GM19467 (cell line): ENCODE measurements at regions not wholly inside any gene's neighbourhood (a gene's known extent, or its start where the extent isn't known, plus 50 kb on each side); places are given as distances from the start of the nearest gene placed in this dataset.
"Not testable (repeated sequence)": the region's sequence is repeated elsewhere in the genome, so short reads cannot be mapped to it uniquely, and the experiment has no call there.

Source experiments
- ATAC-seq: cut with Tn5 transposase; IDR thresholded peaks from one replicate; pipeline ENCODE4 v1.9.1; 2021; ENCODE audit warnings: mild to moderate bottlenecking, moderate library complexity; ENCODE audit not compliant: unreplicated experiment

GRCh38 chr6:40888456-40888990, 150.5 kb downstream of the UNC5CL start:
- no peak for ATAC-seq

- no peak for ATAC-seq
Measured at GRCh38 chr6:40887792-40888340, 151.2 kb downstream of the UNC5CL start.

GRCh38 chr6:40887079-40887791, 151.8 kb downstream of the UNC5CL start:
- no peak for ATAC-seq

DNA sequence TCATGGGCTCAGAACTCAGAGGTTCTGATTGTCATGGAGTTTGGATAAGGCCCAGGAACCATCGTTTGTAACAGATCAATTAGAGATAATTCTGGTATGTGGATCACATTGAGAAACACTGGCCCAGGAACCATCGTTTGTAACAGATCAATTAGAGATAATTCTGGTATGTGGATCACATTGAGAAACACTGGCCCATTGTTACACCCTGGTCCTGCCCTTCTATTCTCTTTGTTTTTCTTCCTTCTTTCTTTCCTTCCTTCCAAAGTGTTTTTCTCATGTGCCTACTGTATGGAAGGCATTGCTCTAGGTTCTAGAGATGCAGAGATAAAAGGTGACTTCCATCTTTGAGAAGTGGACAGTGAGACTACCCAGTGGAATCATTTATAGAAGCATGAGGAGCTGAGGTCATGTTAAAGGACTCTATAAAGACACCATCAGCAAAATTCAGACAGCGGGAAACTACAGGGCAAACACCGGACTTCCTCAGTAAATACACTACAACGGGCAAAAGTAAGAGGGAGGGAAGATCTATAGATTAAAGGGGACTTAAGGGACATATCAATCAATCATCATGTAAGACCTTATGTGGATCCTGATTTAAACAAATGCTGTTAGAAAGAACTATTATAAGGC, 153.8 kb downstream of the UNC5CL start:
- ATAC-seq: no peak

- ATAC-seq: no peak
Measured at GRCh38 chr6:40882323-40882997, 156.6 kb downstream of the UNC5CL start.

DNA sequence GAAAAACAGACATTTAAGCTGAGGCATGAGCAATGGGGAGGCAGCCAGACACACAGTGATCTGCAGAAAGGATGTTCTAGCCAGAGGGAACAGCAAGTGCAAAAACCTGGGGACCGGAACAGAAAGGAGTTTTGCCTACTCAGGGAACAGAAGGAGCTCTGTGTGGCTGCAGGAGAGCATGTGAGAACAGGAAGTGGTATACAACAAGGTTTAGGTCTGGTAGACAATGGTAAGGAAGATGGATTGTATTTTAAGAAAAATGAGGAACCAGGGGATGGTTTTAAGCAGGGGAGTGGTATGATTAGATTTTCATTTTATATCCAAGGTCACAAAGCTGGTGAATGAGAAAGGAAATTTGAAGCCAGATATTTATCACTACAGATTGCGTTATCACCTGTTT, 157.5 kb downstream of the UNC5CL start:
- no peak for ATAC-seq

DNA sequence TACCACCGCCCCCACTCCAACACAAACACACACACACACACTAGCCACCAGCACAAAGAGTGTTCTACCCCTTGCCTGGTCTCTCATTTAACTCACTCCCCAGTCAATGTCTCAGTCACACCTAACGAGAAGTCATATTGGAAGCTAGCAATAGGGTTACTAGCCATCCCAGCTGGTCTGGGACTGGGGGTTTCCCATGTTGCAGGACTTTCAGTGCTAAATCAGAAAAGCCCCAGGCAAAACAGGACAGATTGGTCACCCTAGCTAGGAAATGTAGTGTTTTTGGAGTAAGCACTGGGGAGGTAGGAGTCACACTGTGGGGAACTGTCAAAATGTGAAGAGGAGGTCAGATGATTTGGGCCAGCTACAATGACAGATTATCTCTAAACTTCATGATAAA, 158.1 kb downstream of the UNC5CL start:
- no peak for ATAC-seq

DNA sequence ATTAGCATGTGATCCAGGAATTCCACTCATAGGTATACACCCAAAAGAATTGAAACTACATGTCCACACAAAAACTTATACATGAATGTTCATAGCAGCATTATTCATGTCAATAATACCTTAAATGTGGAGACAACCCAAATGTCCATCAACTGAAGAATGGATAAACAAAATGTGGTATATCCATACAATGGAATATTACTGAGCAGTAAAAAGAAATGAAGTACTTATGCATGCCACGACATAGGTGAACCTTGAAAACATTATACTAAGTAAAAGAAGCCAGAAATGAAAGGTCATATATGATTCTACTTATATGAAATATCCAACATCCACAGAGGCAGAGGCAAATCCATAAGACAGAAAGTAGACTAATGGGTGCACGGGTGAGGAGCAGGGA, 159.9 kb downstream of the UNC5CL start:
- ATAC-seq: no peak

DNA sequence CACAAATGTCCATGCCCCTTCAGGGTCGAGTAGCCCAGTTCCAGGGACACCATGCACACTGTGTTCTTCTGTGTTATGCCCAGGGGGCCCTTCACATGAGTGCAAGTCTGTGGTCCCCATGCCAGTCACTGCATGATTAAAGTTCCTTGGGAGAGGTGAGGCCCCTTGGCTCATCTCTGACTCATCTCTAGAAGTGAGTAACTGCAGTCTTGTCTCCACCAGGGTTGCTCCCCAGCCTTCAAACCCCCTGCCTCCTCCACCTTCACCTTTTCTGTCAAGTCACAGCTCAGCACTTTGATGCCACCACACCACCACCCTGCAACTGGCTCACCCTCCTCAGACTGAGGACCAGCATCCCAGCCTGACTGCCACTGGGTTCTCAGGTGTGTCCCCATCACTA, 161.7 kb downstream of the UNC5CL start:
- no peak for ATAC-seq

GRCh38 chr6:40876336-40876735, 162.7 kb downstream of the UNC5CL start:
- ATAC-seq: no peak

GRCh38 chr6:40874495-40874894, 164.5 kb downstream of the UNC5CL start:
- ATAC-seq: no peak

- ATAC-seq: no peak
Measured at GRCh38 chr6:40871424-40871823, 167.6 kb downstream of the UNC5CL start.

DNA sequence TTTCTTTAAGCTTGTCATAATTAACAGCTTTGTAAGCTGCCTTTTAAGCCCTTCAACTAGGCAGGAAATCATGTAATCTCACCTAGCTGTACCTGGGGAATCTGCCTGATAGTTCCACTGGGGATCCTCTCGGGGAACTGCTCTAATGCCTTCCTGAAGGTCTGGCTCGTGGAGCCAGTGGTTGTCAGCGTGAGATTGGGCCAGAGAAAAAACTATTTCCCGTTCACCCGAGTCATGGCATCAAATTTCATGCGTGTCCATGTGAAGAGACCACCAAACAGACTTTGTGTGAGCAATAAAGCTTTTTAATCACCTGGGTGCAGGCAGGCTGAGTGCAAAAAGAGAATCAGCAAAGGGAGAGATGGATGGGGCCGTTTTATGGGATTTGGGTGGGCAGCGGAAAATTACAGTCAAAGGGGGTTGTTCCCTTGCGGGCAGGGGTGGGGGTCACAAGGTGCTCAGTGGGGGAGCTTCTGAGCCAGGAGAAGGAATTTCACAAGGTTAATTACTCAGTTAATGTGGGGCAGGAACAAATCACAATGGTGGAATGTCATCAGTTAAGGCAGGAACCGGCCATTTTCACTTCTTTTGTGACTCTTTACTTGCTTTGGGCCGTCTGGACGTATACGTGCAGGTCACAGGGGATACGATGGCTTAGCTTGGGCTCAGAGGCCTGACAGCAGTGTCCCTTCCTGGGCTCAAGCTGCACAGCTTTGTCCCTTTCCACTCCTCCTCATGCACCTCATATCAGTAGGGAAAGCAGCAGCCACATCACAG, 170.7 kb downstream of the UNC5CL start:
- not testable (repeated sequence) for ATAC-seq

DNA sequence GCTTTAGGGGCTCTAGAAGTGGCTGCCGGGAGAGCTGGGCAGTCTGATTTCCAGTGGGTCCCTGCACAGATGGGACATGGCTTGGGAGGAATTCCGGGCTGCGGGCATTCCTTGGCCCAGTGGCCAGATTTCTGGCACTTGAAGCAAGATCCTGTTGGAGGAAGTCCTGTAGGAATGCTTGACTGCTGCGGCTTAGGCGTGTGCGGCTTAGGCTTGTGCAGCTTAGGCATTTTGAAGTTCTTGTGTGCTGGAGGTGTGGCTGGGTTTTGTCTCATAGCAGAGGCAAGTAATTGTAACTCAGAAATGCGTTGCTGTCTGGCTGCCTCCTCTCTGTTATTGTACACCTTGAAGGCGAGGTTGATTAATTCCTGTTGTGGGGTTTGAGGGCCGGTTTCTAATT, 171.5 kb downstream of the UNC5CL start:
- not testable (repeated sequence) for ATAC-seq

GRCh38 chr6:40865259-40865658, 173.8 kb downstream of the UNC5CL start:
- not testable (repeated sequence) for ATAC-seq

DNA sequence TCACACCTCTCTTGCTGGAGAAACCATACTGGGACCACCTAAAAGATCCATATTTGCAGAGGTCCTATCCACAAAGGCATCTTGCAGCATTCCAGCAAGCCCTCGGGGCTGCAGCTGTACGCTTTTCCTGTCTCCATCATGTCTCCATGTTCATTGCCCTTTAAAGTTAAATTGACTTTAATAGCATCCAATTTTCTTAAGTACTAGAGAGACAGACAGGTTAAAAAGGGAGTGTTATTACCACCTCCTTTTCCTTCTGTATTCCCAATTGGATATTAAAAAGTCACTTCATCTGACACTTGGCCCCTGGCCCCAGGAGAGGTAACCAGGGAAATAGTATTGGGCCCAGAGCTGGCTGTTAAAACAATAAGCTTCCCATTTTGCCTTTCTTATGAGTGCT, 178.6 kb downstream of the UNC5CL start:
- ATAC-seq: no peak

GRCh38 chr6:40856271-40856670, 182.8 kb downstream of the UNC5CL start:
- ATAC-seq: no peak

DNA sequence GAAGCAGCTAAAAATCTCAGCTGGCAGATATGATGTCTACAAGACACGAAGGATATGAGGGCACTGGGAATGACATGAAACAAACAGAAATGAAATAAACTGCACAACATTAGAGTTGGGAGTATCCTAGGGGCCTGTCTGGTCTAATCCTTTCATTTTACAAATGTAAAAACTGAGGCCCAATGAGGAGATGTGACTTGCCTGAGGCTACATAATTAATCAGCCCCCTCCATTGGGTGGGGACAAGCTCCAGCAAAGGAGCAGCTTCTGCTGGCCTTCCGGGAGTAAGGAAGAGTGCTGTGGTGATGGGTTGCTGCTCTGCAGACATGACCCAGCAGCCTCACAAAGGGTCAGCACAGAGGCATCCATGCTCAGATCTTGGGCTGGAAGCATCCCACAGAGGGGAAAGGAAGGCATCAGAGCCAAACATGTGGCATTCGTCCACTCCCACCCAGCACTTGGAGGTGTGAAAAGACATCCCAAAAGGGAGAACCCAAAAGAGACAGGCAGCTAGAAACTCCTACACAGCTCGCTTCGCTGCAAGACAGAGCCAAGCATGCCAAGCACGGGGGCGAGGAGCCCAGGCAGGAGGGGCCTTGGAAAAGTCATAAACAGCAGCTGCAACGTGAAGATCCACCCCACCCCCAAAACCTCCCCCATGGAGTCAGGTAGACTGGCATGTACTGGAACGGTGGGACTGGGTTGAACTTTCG, 183.7 kb downstream of the UNC5CL start:
- no peak for ATAC-seq

- no peak for ATAC-seq
Measured at GRCh38 chr6:40854592-40854991, 184.4 kb downstream of the UNC5CL start.

DNA sequence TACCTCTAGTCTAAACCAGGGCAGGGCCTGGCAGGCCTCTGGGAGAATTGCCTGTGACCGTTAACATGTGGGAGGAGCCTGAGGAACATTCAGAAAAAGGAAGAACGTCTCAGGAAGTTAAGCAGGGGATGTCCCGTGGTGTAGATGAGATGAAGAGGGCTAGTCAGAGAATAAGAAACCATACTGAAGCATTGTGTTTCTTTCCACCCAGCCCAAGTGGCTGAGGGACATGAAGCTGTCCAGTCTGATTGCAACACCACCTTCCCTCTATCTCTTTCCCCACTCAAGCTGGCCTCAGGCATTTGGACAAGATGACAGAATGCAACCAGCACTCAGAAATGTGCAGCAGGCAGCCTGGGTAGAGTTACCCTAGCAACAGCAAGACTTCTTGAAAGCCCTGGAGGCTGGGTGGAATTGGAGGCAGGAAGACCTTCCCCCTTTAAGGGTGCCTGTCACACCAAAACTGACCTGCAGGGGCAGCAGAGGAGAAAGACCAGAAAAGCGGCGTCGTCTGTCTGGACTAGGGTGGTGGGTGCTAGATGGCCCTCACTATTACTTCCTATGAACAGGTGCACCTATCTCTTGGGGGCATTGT, 186.1 kb downstream of the UNC5CL start:
- ATAC-seq: no peak
